HTR-8/SVneo (cell line): ENCODE measurements at regions not wholly inside any gene's neighbourhood (a gene's known extent, or its start where the extent isn't known, plus 50 kb on each side); places are given as distances from the start of the nearest gene placed in this dataset.

Source experiments
- DNase-seq: peaks from one replicate; pipeline ENCODE4 v3.0.0; 2011; ENCODE audit warnings: low spot score, mixed read lengths; ENCODE audit not compliant: insufficient read length
- FAIRE-seq: peaks from 2 replicates; lab custom pipeline; 2011; peaks lifted over from hg19 to GRCh38; lab: Jason Lieb, UNC

GRCh38 chr14:99052467-99052866 lies 219.5 kb downstream of the BCL11B start:
- DNase-seq (no peak), FAIRE-seq (no peak)

- DNase-seq (no peak), FAIRE-seq (no peak)
These were observed 217.0 kb downstream of the BCL11B start for GRCh38 chr14:99055019-99055418.

GRCh38 chr14:99055816-99056215 lies 216.2 kb downstream of the BCL11B start:
- DNase-seq (no peak), FAIRE-seq (no peak)

GRCh38 chr14:99057576-99058083 lies 214.4 kb downstream of the BCL11B start:
- DNase-seq = no peak
- no peak for FAIRE-seq

GRCh38 chr14:99058542-99058941 lies 213.5 kb downstream of the BCL11B start:
- DNase-seq (no peak), FAIRE-seq (no peak)

GRCh38 chr14:99062216-99062615 lies 209.8 kb downstream of the BCL11B start:
- no peak for DNase-seq
- no peak for FAIRE-seq

GRCh38 chr14:99062772-99063418 lies 209.1 kb downstream of the BCL11B start:
- DNase-seq (no peak), FAIRE-seq (no peak)

GRCh38 chr14:99063620-99064225 lies 208.3 kb downstream of the BCL11B start:
- DNase-seq (no peak), FAIRE-seq (no peak)

- FAIRE-seq (no peak), DNase-seq (no peak)
These were observed 207.6 kb downstream of the BCL11B start for GRCh38 chr14:99064262-99064954.

- no peak for FAIRE-seq
- no peak for DNase-seq
These were observed 206.4 kb downstream of the BCL11B start for GRCh38 chr14:99065551-99065950.

GRCh38 chr14:99066378-99066777 lies 205.6 kb downstream of the BCL11B start:
- FAIRE-seq (no peak), DNase-seq (no peak)

GRCh38 chr14:99067141-99067920 lies 204.7 kb downstream of the BCL11B start:
- FAIRE-seq (no peak), DNase-seq (no peak)

- FAIRE-seq (no peak), DNase-seq (no peak)
These were observed 204.1 kb downstream of the BCL11B start for GRCh38 chr14:99067927-99068326.

- FAIRE-seq (no peak), DNase-seq (no peak)
These were observed 202.1 kb downstream of the BCL11B start for GRCh38 chr14:99069946-99070345.

- DNase-seq (no peak), FAIRE-seq (no peak)
These were observed 199.6 kb downstream of the BCL11B start for GRCh38 chr14:99072433-99072832.

- DNase-seq (no peak), FAIRE-seq (no peak)
These were observed 199.0 kb downstream of the BCL11B start for GRCh38 chr14:99072956-99073355.

- FAIRE-seq = no peak
- DNase-seq = no peak
These were observed 198.6 kb downstream of the BCL11B start for GRCh38 chr14:99073431-99073830.

- FAIRE-seq (no peak), DNase-seq (no peak)
These were observed 196.9 kb downstream of the BCL11B start for GRCh38 chr14:99075061-99075460.

GRCh38 chr14:99075771-99076375 lies 196.1 kb downstream of the BCL11B start:
- no peak for FAIRE-seq

More at GRCh38 chr14:99075771-99076375, 196.1 kb downstream of the BCL11B start:
- no peak for DNase-seq
